ENCODE measurements at regions not wholly inside any gene's neighbourhood (a gene's known extent, or its start where the extent isn't known, plus 50 kb on each side); places are given as distances from the start of the nearest gene placed in this dataset.

DNA sequence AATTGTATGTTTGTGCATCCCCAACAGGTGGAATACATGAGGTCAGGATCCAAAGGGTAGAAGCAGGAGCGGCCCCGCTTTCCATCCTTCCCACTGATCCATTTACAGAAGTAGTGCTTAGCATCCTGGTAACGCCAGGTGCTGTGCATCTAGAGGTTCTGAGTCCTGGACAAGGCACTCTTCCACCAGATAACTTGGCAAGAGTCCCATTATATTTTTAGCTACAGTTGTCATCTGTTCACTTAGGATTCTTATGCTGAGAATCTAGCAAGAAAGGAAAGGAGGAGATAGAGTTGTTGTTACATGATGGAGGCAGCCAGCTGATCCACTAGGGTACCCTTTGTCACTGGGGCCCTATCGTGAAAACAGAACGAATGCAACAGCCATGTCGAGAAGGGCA, 389.5 kb upstream of the ZNF507 start:
- H3K9me3 ChIP-seq: no peaks in the 10 kb centered on the region
- ChIA-PET POLR2A (no interaction called here), CTCF (no interaction called here)
- no peaks in the 10 kb centered on the region for H3K36me3 ChIP-seq (replicated peaks in 1 of 2; ENCODE audit: control insufficient read depth in 1 of 2, insufficient read depth in 2 of 2, low read length in 1 of 2)
- no peak overlapping the region for H3K4me3 ChIP-seq (ENCODE audit: low read depth in 2 of 2, low read length in 1 of 2)
- H3K79me2 ChIP-seq (ENCODE audit: insufficient read depth): no peaks in the 10 kb centered on the region
- WGBS (ENCODE audit: low lambda C conversion rate): 12% methylated on average over 6 of the region's 6 CpGs
- H2AFZ ChIP-seq (ENCODE audit: low read depth): no peak overlapping the region
- H3K27me3 ChIP-seq (ENCODE audit: insufficient read depth): no peaks in the 10 kb centered on the region
- no peak for DNase-seq
- no peaks in the 10 kb centered on the region for H3F3A ChIP-seq (replicated peaks; ENCODE audit: insufficient read depth)
- H3K4me1 ChIP-seq (ENCODE audit: control insufficient read depth in 1 of 2, insufficient read depth in 2 of 2, low read depth in 1 of 2, low read length in 1 of 2): no peaks in the 10 kb centered on the region
- H4K20me1 ChIP-seq (ENCODE audit: insufficient read depth): no peaks in the 10 kb centered on the region
- H3K9me2 ChIP-seq: no peaks in the 10 kb centered on the region
- no peak overlapping the region for H3K4me2 ChIP-seq
- H3K9ac ChIP-seq: no peak overlapping the region
- no peak for TF ChIP-seq FOXJ3 (CRISPR knock-in tag; IDR thresholded peaks at IDR 0.05)
- TF ChIP-seq USF1 (IDR thresholded peaks at IDR 0.05; ENCODE audit: borderline replicate concordance, low read depth): no peak
- TF ChIP-seq SMC3 (IDR thresholded peaks at IDR 0.05; ENCODE audit: low read depth, low read length): no peak
- TF ChIP-seq NRF1 (IDR thresholded peaks at IDR 0.05; ENCODE audit: low read depth, low read length): no peak
- TF ChIP-seq NFIC (IDR thresholded peaks at IDR 0.05; ENCODE audit: borderline replicate concordance): no peak
- TF ChIP-seq GATA2 (CRISPR knock-in tag; IDR thresholded peaks at IDR 0.05): no peak
- no peak for TF ChIP-seq MEF2A (IDR thresholded peaks at IDR 0.05; ENCODE audit: borderline replicate concordance, low read depth)
- no peak for TF ChIP-seq TCF12 (IDR thresholded peaks at IDR 0.05)
- no peak for TF ChIP-seq POLR2AphosphoS5 (IDR thresholded peaks at IDR 0.05; ENCODE audit: low read depth, low read length)
- TF ChIP-seq TEAD4 (IDR thresholded peaks at IDR 0.05; ENCODE audit: borderline replicate concordance, insufficient read depth): no peak
- no peak for TF ChIP-seq PBX3 (IDR thresholded peaks at IDR 0.05)
- TF ChIP-seq, protein P1, sequence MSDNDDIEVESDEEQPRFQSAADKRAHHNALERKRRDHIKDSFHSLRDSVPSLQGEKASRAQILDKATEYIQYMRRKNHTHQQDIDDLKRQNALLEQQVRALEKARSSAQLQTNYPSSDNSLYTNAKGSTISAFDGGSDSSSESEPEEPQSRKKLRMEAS (IDR thresholded peaks at IDR 0.05; ENCODE audit: low read depth): no peak
- TF ChIP-seq FOSL2 (IDR thresholded peaks at IDR 0.05; ENCODE audit: borderline replicate concordance, low read depth): no peak
- no peak for TF ChIP-seq TAF1 (IDR thresholded peaks at IDR 0.05; ENCODE audit: borderline replicate concordance, low read depth, low read length)
- TF ChIP-seq IRF3 (IDR thresholded peaks at IDR 0.05; ENCODE audit: low read depth, low read length): no peak
- TF ChIP-seq JUND (IDR thresholded peaks at IDR 0.05): no peak
- no peak overlapping the region for H3K27ac ChIP-seq (ENCODE audit: low read depth in 2 of 2, low read length in 1 of 2)

DNA sequence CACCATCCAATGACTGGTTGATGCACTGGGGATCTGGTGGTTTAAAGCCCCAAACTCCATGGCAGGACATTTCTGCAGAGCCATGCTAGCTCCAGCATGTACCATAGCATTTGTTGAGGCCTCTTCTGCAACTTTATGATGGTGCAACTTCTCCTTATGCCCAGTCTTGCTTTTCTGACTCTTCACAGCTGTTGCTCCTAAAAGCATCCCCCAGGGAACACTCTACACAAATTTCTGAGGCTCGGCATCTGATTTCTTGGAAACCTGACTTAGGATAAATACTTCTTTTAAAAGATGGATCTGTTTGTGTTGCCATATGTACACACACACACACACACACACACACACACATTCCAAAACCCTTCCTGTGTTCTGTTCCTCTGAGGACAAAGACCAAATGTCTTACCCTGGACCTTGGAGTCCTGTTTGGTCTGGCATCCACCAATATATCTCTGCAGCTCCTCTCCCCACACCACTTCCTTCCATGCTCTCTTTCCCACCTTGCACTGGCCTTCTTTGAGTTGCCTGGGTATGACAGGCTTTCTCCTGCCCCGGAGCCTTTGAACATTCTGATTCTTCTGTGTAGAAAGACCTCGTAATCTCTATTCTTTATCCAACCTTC, 388.5 kb upstream of the ZNF507 start:
- H3K79me2 ChIP-seq (ENCODE audit: insufficient read depth): no peaks in the 10 kb centered on the region
- H3K4me3 ChIP-seq (ENCODE audit: low read depth in 2 of 2, low read length in 1 of 2): no peak overlapping the region
- POLR2A ChIA-PET: no interaction called here
- no peaks in the 10 kb centered on the region for H4K20me1 ChIP-seq (ENCODE audit: insufficient read depth)
- WGBS (ENCODE audit: low lambda C conversion rate): 15% methylated on average over 3 of the region's 3 CpGs
- no peaks in the 10 kb centered on the region for H3K27me3 ChIP-seq (ENCODE audit: insufficient read depth)
- no peak overlapping the region for H3K4me2 ChIP-seq
- no peak overlapping the region for H3K27ac ChIP-seq (ENCODE audit: low read depth in 2 of 2, low read length in 1 of 2)
- H3K9me2 ChIP-seq: no peaks in the 10 kb centered on the region
- H3K36me3 ChIP-seq (replicated peaks in 1 of 2; ENCODE audit: control insufficient read depth in 1 of 2, insufficient read depth in 2 of 2, low read length in 1 of 2): no peaks in the 10 kb centered on the region
- CTCF ChIA-PET: no interaction called here
- H3K9ac ChIP-seq: no peak overlapping the region
- no peak for DNase-seq
- H3F3A ChIP-seq (replicated peaks; ENCODE audit: insufficient read depth): no peaks in the 10 kb centered on the region
- no peaks in the 10 kb centered on the region for H3K9me3 ChIP-seq
- H2AFZ ChIP-seq (ENCODE audit: low read depth): no peak overlapping the region
- H3K4me1 ChIP-seq (ENCODE audit: control insufficient read depth in 1 of 2, insufficient read depth in 2 of 2, low read depth in 1 of 2, low read length in 1 of 2): no peaks in the 10 kb centered on the region
- TF ChIP-seq MEF2A (IDR thresholded peaks at IDR 0.05; ENCODE audit: borderline replicate concordance, low read depth) (no peak), SMC3 (IDR thresholded peaks at IDR 0.05; ENCODE audit: low read depth, low read length) (no peak), RXRA (IDR thresholded peaks at IDR 0.05; ENCODE audit: borderline replicate concordance, low read depth) (no peak), RCOR1 (IDR thresholded peaks at IDR 0.05; ENCODE audit: low read length) (no peak), NFIC (IDR thresholded peaks at IDR 0.05; ENCODE audit: borderline replicate concordance) (no peak), USF1 (IDR thresholded peaks at IDR 0.05; ENCODE audit: borderline replicate concordance, low read depth) (no peak), FOXM1 (IDR thresholded peaks at IDR 0.05; ENCODE audit: low read depth) (no peak), JUND (IDR thresholded peaks at IDR 0.05) (no peak), POLR2AphosphoS5 (IDR thresholded peaks at IDR 0.05; ENCODE audit: low read depth, low read length) (no peak)
- TF ChIP-seq, protein P2, sequence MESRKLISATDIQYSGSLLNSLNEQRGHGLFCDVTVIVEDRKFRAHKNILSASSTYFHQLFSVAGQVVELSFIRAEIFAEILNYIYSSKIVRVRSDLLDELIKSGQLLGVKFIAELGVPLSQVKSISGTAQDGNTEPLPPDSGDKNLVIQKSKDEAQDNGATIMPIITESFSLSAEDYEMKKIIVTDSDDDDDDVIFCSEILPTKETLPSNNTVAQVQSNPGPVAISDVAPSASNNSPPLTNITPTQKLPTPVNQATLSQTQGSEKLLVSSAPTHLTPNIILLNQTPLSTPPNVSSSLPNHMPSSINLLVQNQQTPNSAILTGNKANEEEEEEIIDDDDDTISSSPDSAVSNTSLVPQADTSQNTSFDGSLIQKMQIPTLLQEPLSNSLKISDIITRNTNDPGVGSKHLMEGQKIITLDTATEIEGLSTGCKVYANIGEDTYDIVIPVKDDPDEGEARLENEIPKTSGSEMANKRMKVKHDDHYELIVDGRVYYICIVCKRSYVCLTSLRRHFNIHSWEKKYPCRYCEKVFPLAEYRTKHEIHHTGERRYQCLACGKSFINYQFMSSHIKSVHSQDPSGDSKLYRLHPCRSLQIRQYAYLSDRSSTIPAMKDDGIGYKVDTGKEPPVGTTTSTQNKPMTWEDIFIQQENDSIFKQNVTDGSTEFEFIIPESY (IDR thresholded peaks at IDR 0.05; ENCODE audit: borderline replicate concordance, low read depth): no peak

Data from SK-N-SH (cell line).